UCSD-AML1 (cell line): ENCODE measurements at regions not wholly inside any gene's neighbourhood (a gene's known extent, or its start where the extent isn't known, plus 50 kb on each side); places are given as distances from the start of the nearest gene placed in this dataset.

ENCODE experiments used
- DNase-seq: peaks from one replicate; lab custom pipeline; 2025; ENCODE audit not compliant: unreplicated experiment; lab: John Stamatoyannopoulos, UW

- DNase-seq = no peak
Measured at GRCh38 chr4:19803406-19803805, 448.3 kb upstream of the SLIT2 start.

GRCh38 chr4:19793831-19794230 lies 457.9 kb upstream of the SLIT2 start:
- DNase-seq = no peak

GRCh38 chr4:19791422-19792123 lies 460.1 kb upstream of the SLIT2 start:
- no peak for DNase-seq

GRCh38 chr4:19786616-19787015 lies 465.1 kb upstream of the SLIT2 start:
- no peak for DNase-seq

- no peak for DNase-seq
Measured at GRCh38 chr4:19783667-19784223, 468.0 kb upstream of the SLIT2 start.

- DNase-seq = no peak
Measured at GRCh38 chr4:19780871-19781270, 470.8 kb upstream of the SLIT2 start.

GRCh38 chr4:19776929-19777328 lies 474.8 kb upstream of the SLIT2 start:
- no peak for DNase-seq

- DNase-seq = no peak
Measured at GRCh38 chr4:19776021-19776459, 475.7 kb upstream of the SLIT2 start.

- DNase-seq = no peak
Measured at GRCh38 chr4:19774690-19775256, 476.9 kb upstream of the SLIT2 start.

- no peak for DNase-seq
Measured at GRCh38 chr4:19772581-19772980, 479.1 kb upstream of the SLIT2 start.

- DNase-seq = no peak
Measured at GRCh38 chr4:19756661-19757060, 495.0 kb upstream of the SLIT2 start.

GRCh38 chr4:19752599-19752998 lies 499.1 kb upstream of the SLIT2 start:
- DNase-seq = no peak

- no peak for DNase-seq
Measured at GRCh38 chr4:19748519-19749479, 502.9 kb upstream of the SLIT2 start.

- no peak for DNase-seq
Measured at GRCh38 chr4:19746377-19746776, 505.3 kb upstream of the SLIT2 start.

GRCh38 chr4:19743115-19743638 lies 508.5 kb upstream of the SLIT2 start:
- no peak for DNase-seq

GRCh38 chr4:19739101-19739651 lies 512.5 kb upstream of the SLIT2 start:
- no peak for DNase-seq

GRCh38 chr4:19736968-19737756 lies 514.5 kb upstream of the SLIT2 start:
- DNase-seq = no peak

- no peak for DNase-seq
Measured at GRCh38 chr4:19735012-19735411, 516.7 kb upstream of the SLIT2 start.

- DNase-seq = peak; percentile 18
Measured at GRCh38 chr4:19729886-19730651, 521.6 kb upstream of the SLIT2 start.
